Stimulated activated CD8-positive, alpha-beta memory T cell treated with anti-CD3 and anti-CD28 coated beads, Interleukin-15, amount 100 ng/mL, for 1 hour (primary cell): ENCODE measurements at regions not wholly inside any gene's neighbourhood (a gene's known extent, or its start where the extent isn't known, plus 50 kb on each side); places are given as distances from the start of the nearest gene placed in this dataset.

ENCODE experiments used
- DNase-seq: peaks from one replicate; pipeline ENCODE4 v3.0.0-alpha.2; 2020; ENCODE audit warnings: low read depth

- DNase-seq = no peak
These were observed 266.6 kb downstream of the TFCP2L1 start for GRCh38 chr2:121018136-121019061.

- no peak for DNase-seq
These were observed 265.9 kb downstream of the TFCP2L1 start for GRCh38 chr2:121019071-121019470.

- no peak for DNase-seq
These were observed 265.2 kb downstream of the TFCP2L1 start for GRCh38 chr2:121019756-121020155.

GRCh38 chr2:121021685-121022084 lies 263.3 kb downstream of the TFCP2L1 start:
- DNase-seq = no peak

- DNase-seq = no peak
These were observed 256.4 kb downstream of the TFCP2L1 start for GRCh38 chr2:121028577-121028976.

- DNase-seq = no peak
These were observed 254.5 kb downstream of the TFCP2L1 start for GRCh38 chr2:121030523-121030922.

- no peak for DNase-seq
These were observed 253.2 kb downstream of the TFCP2L1 start for GRCh38 chr2:121031568-121032340.

- no peak for DNase-seq
These were observed 251.5 kb downstream of the TFCP2L1 start for GRCh38 chr2:121033461-121033996.

GRCh38 chr2:121034551-121034950 lies 250.5 kb downstream of the TFCP2L1 start:
- DNase-seq = no peak

GRCh38 chr2:121036226-121036692 lies 248.7 kb downstream of the TFCP2L1 start:
- no peak for DNase-seq

- no peak for DNase-seq
These were observed 247.5 kb downstream of the TFCP2L1 start for GRCh38 chr2:121037480-121037879.

- no peak for DNase-seq
These were observed 247.0 kb downstream of the TFCP2L1 start for GRCh38 chr2:121038031-121038430.

GRCh38 chr2:121038431-121038830 lies 246.6 kb downstream of the TFCP2L1 start:
- no peak for DNase-seq

- no peak for DNase-seq
These were observed 245.9 kb downstream of the TFCP2L1 start for GRCh38 chr2:121038891-121039616.

- DNase-seq = no peak
These were observed 245.3 kb downstream of the TFCP2L1 start for GRCh38 chr2:121039679-121040078.

- DNase-seq = no peak
These were observed 243.5 kb downstream of the TFCP2L1 start for GRCh38 chr2:121041516-121041915.

GRCh38 chr2:121043061-121043826 lies 241.8 kb downstream of the TFCP2L1 start:
- no peak for DNase-seq

GRCh38 chr2:121043827-121044222 lies 241.2 kb downstream of the TFCP2L1 start:
- DNase-seq = no peak

- DNase-seq = no peak
These were observed 240.6 kb downstream of the TFCP2L1 start for GRCh38 chr2:121044412-121044811.

GRCh38 chr2:121045245-121045644 lies 239.8 kb downstream of the TFCP2L1 start:
- DNase-seq = no peak

- no peak for DNase-seq
These were observed 238.7 kb downstream of the TFCP2L1 start for GRCh38 chr2:121046335-121046734.
